OCI-LY1 (cell line): ENCODE measurements at regions not wholly inside any gene's neighbourhood (a gene's known extent, or its start where the extent isn't known, plus 50 kb on each side); places are given as distances from the start of the nearest gene placed in this dataset.

Experiments
- H2AFZ ChIP-seq: fragments of 200-600 bp; sonication (generic), shearing (Covaris generic); 2 replicates; pipeline ENCODE4 v1.6.0; 2014; ENCODE audit warnings: antibody characterized with exemption, mild to moderate bottlenecking, low read length
- H3F3A ChIP-seq: fragments of 200-600 bp; sonication (generic), shearing (Covaris generic); 2 replicates; pipeline ENCODE4 v1.6.0; 2014; ENCODE audit warnings: mild to moderate bottlenecking, antibody characterized with exemption, low read length, moderate library complexity; ENCODE audit not compliant: insufficient read depth
- H3K27ac ChIP-seq: fragments of 200-600 bp; sonication (generic); 2 replicates; pipeline ENCODE4 v1.5.1; 2014; ENCODE audit warnings: low read length, mixed run types, mild to moderate bottlenecking, low read depth; ENCODE audit not compliant: poor library complexity, severe bottlenecking
- H3K27me3 ChIP-seq: fragments of 200-600 bp; sonication (generic); 2 replicates; pipeline ENCODE4 v1.6.0; 2014; ENCODE audit warnings: antibody characterized with exemption, mild to moderate bottlenecking, low read length, moderate library complexity; ENCODE audit not compliant: insufficient read depth
- H3K36me3 ChIP-seq: fragments of 200-600 bp; sonication (generic); 2 replicates; pipeline ENCODE4 v1.6.1; 2014; ENCODE audit warnings: mild to moderate bottlenecking, antibody characterized with exemption, low read length, moderate library complexity, mixed read lengths; ENCODE audit not compliant: insufficient read depth
- H3K4me1 ChIP-seq: fragments of 200-600 bp; sonication (generic); 2 replicates; pipeline ENCODE4 v1.5.1; 2014; ENCODE audit warnings: mild to moderate bottlenecking, low read length, moderate library complexity; ENCODE audit not compliant: insufficient read depth, severe bottlenecking
- H3K4me2 ChIP-seq: fragments of 200-600 bp; sonication (generic), shearing (Covaris generic); 2 replicates; pipeline ENCODE4 v1.6.1; 2014; ENCODE audit warnings: low read length
- H3K4me3 ChIP-seq: fragments of 200-600 bp; sonication (generic); 2 replicates; pipeline ENCODE4 v1.5.1; 2014; ENCODE audit warnings: low read length, low read depth, mild to moderate bottlenecking, mixed read lengths; ENCODE audit not compliant: poor library complexity, severe bottlenecking
- H3K79me2 ChIP-seq: fragments of 200-600 bp; shearing (Covaris generic); 2 replicates; pipeline ENCODE4 v1.6.1; 2016; ENCODE audit warnings: mixed run types, low read length, mixed read lengths; ENCODE audit not compliant: insufficient read depth
- H3K9ac ChIP-seq: fragments of 200-600 bp; sonication (generic), shearing (Covaris generic); 2 replicates; pipeline ENCODE4 v1.6.1; 2014; ENCODE audit warnings: mild to moderate bottlenecking, low read length, mixed read lengths
- H3K9me2 ChIP-seq: fragments of 200-600 bp; sonication (generic), shearing (Covaris generic); 2 replicates; pipeline ENCODE4 v1.6.1; 2014; ENCODE audit warnings: low read depth, mild to moderate bottlenecking, low read length, mixed read lengths
- H3K9me3 ChIP-seq: fragments of 200-600 bp; shearing (Covaris generic); 2 replicates; pipeline ENCODE4 v1.6.1; 2014; ENCODE audit warnings: low read length, mixed read lengths
- H4K20me1 ChIP-seq: fragments of 200-600 bp; sonication (generic), shearing (Covaris generic); 2 replicates; pipeline ENCODE4 v1.6.0; 2016; ENCODE audit warnings: mild to moderate bottlenecking, low read length; ENCODE audit not compliant: insufficient read depth
- EZH2 ChIP-seq: fragments of 200-600 bp; sonication (generic), shearing (Covaris generic); IDR thresholded peaks from 2 replicates; pipeline ENCODE4 v1.8.0; 2017; ENCODE audit warnings: borderline replicate concordance, mixed run types, mild to moderate bottlenecking, antibody characterized with exemption, low read length, moderate library complexity, mixed read lengths
- TF ChIP-seq, protein P1 (sequence below): fragments of 200-600 bp; sonication (generic), shearing (Covaris generic); IDR thresholded peaks from 2 replicates; pipeline ENCODE4 v1.5.1; 2017; ENCODE audit warnings: mild to moderate bottlenecking, antibody characterized with exemption, low read length, moderate library complexity, mixed read lengths

DNA sequence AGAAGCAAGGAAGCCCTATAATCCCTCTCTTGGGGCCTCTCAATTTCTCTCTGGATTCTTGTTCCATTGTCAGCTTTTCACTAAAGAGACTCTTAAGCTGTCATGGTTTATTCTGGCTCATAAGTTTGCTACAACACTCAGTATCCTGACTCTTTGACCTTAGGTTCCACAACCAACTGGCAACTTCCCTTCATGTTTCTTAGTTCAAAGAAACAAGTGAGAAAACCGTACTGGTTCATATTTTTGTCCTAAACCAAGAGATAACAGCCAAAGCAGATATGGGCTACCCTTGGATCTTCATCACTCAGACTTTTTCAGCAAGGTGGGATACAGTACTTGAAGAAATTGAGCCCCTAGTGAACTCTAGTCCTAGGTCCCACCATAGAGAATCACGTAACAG is 109.9 kb upstream of the CRIM1 start:
- Histone ChIP-seq H3K4me1 (no peaks in the 10 kb centered on the region), H2AFZ (no peak overlapping the region), H3K27ac (no peak overlapping the region)

DNA sequence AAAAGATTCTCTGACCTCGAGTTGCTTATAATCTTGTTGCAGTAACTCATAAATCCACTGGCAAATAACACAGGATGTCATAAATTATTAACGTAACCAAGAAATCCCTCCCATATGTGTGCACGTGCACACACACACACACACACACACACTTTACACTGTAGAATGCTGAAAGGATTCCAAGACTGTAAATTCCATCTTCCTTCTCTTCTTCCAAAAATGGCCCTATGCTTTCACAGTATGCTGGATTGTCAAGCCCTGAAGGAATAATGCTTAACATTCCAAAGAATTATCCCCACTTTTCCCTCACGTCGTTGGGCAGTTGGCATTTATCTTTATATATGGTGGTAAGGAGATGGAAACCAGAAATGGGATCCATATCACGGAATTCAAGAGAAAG is 117.5 kb upstream of the CRIM1 start:
- Histone ChIP-seq H3K9me3 (no peaks in the 10 kb centered on the region), H3K27ac (no peak overlapping the region), H3K4me1 (no peaks in the 10 kb centered on the region), H3K36me3 (no peaks in the 10 kb centered on the region), H3K4me3 (no peak overlapping the region), H3K79me2 (no peaks in the 10 kb centered on the region), H2AFZ (no peak overlapping the region), H3K9me2 (no peaks in the 10 kb centered on the region), H4K20me1 (no peaks in the 10 kb centered on the region), H3K27me3 (no peaks in the 10 kb centered on the region), H3F3A (no peaks in the 10 kb centered on the region), H3K4me2 (no peak overlapping the region), H3K9ac (no peak overlapping the region)
- TF ChIP-seq, protein P1, sequence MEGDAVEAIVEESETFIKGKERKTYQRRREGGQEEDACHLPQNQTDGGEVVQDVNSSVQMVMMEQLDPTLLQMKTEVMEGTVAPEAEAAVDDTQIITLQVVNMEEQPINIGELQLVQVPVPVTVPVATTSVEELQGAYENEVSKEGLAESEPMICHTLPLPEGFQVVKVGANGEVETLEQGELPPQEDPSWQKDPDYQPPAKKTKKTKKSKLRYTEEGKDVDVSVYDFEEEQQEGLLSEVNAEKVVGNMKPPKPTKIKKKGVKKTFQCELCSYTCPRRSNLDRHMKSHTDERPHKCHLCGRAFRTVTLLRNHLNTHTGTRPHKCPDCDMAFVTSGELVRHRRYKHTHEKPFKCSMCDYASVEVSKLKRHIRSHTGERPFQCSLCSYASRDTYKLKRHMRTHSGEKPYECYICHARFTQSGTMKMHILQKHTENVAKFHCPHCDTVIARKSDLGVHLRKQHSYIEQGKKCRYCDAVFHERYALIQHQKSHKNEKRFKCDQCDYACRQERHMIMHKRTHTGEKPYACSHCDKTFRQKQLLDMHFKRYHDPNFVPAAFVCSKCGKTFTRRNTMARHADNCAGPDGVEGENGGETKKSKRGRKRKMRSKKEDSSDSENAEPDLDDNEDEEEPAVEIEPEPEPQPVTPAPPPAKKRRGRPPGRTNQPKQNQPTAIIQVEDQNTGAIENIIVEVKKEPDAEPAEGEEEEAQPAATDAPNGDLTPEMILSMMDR, result no peak
- no peak for TF ChIP-seq EZH2

More for the DNA sequence above, 109.9 kb upstream of the CRIM1 start:
- TF ChIP-seq EZH2, result no peak
- TF ChIP-seq, protein P1, result no peak
- H3K27me3 ChIP-seq, result no peaks in the 10 kb centered on the region
- H3K9ac ChIP-seq, result no peak overlapping the region
- H3K4me2 ChIP-seq, result no peak overlapping the region
- no peaks in the 10 kb centered on the region for H3F3A ChIP-seq
- H3K9me3 ChIP-seq, result no peaks in the 10 kb centered on the region
- no peaks in the 10 kb centered on the region for H3K9me2 ChIP-seq
- H4K20me1 ChIP-seq, result no peaks in the 10 kb centered on the region
- H3K79me2 ChIP-seq, result no peaks in the 10 kb centered on the region
- H3K36me3 ChIP-seq, result no peaks in the 10 kb centered on the region
- no peak overlapping the region for H3K4me3 ChIP-seq

DNA sequence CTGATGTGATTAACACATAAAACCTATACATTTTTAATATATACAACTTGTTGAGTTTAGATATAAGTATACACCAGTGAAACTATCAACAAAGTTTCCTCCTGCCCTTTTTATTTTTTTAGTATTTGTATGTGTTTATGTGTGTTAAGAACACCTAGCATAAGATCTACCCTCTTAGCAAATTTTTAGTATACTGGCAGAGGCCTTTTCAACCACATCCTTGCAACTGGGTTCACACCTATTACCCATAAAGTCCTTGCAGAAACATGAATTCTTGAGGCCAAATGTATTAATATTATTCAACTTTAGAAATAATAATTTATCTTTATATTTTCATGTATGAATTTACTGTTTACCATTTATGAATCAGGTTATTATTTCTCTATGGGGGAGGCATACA is 119.7 kb upstream of the CRIM1 start:
- H3F3A ChIP-seq, result no peaks in the 10 kb centered on the region
- H3K9me2 ChIP-seq, result no peaks in the 10 kb centered on the region
- H3K4me2 ChIP-seq, result no peak overlapping the region
- H4K20me1 ChIP-seq, result no peaks in the 10 kb centered on the region
- no peak overlapping the region for H3K9ac ChIP-seq
- no peak overlapping the region for H2AFZ ChIP-seq
- H3K27me3 ChIP-seq, result no peaks in the 10 kb centered on the region
- no peaks in the 10 kb centered on the region for H3K36me3 ChIP-seq
- H3K4me3 ChIP-seq, result no peak overlapping the region
- no peaks in the 10 kb centered on the region for H3K4me1 ChIP-seq
- H3K27ac ChIP-seq, result no peak overlapping the region
- no peak for TF ChIP-seq EZH2
- TF ChIP-seq, protein P1, result no peak
- H3K79me2 ChIP-seq, result no peaks in the 10 kb centered on the region
- no peaks in the 10 kb centered on the region for H3K9me3 ChIP-seq
